ENCODE measurements at regions not wholly inside any gene's neighbourhood (a gene's known extent, or its start where the extent isn't known, plus 50 kb on each side); places are given as distances from the start of the nearest gene placed in this dataset.
"Not testable (repeated sequence)": the region's sequence is repeated elsewhere in the genome, so short reads cannot be mapped to it uniquely, and the experiment has no call there.

- not testable (repeated sequence) for DNase-seq
These were observed 156.8 kb upstream of the NPAP1 start for GRCh38 chr15:24518772-24519171.

DNA sequence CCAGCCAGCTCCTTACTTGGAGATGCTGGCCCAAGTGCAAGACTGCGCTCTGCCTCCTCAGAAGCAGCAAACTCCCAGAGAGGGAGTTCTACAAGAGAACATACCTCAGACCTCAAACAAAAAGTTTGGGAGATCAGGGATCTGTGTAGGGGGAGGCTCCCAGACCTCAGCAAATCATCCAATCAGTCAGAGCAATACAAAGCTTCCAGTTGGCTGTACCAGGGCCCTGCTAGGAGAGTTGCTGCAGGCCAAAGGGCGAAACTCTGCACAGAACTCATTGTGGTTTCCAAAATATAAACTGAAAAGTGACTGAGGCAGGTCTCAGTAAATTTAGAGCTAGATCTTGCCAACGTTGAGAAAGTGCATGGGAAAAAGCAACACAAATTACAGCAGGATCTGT lies 144.3 kb upstream of the NPAP1 start:
- DNase-seq: not testable (repeated sequence)

DNA sequence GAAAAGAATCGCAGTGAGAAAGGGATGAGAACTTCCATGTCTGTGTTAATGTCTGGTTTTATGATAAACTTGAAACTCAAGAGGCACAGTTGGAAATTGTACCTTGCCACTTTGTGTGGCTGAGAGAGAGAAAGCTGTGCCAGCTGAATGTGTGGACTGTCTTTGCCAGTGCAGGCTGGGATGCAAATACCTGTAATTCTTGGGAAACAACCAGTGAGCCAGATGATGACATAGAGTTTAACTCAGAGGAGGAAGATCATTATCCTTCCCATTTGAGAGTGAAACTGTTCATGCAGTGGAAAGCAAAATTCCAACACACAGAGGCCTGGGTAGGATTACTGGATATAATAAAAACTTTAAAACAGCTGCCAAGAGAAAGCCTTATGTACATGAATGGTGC lies 141.5 kb upstream of the NPAP1 start:
- not testable (repeated sequence) for DNase-seq

- not testable (repeated sequence) for DNase-seq
These were observed 118.3 kb upstream of the NPAP1 start for GRCh38 chr15:24557281-24557680.

DNA sequence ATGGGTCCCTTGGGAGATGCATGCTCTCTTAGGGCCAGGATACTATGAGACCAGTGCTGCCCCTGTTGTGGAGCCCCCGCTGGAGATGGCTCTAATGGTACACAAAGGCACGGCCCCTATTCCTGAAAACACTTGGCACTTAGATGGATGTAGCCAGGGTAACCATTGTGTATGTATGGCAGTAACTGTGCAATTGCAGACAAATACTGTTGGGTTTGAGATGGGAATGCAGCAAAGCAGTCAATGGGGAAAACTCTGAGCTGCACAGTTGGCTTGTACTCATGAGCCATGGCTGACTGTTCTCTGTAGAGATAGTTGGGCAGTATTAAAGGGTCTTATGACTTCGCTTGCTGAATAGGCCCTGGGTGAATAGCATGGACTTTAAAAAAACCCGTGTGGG lies 67.9 kb upstream of the NPAP1 start:
- DNase-seq: no peak

DNA sequence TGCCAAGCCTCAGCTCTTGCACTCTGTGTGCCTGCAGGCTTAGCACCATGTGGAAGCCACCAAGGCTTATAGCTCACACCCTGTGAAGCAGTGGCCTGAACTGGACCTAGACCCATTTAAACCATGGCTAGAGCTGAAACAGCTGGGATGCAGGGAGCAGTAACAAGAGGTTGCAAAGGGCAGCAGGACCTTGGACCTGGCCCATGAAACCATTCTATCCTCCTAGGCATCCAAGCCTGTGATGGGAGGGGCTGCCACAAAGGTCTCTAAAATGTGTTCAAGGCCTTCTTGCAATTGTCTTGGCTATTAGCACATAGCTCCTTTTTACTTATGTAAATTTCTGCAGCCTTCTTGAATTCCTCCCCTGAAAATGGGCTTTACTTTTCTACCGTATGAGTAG lies 57.9 kb upstream of the NPAP1 start:
- DNase-seq: no peak

- no peak for DNase-seq
These were observed 53.9 kb upstream of the NPAP1 start for GRCh38 chr15:24621630-24622215.
